ENCODE measurements at regions not wholly inside any gene's neighbourhood (a gene's known extent, or its start where the extent isn't known, plus 50 kb on each side); places are given as distances from the start of the nearest gene placed in this dataset.

- Histone ChIP-seq H3K9ac (ENCODE audit: low read length) (no peak overlapping the region), H3K18ac (ENCODE audit: low read depth in 1 of 2, low read length in 2 of 2) (no peak overlapping the region), H2AFZ (ENCODE audit: low read depth, low read length) (no peak overlapping the region), H3K4me3 (ENCODE audit: insufficient read depth in 1 of 2, low read depth in 1 of 2, low read length in 2 of 2) (no peak overlapping the region), H4K8ac (ENCODE audit: low read length) (no peak overlapping the region), H3K36me3 (ENCODE audit: control insufficient read depth in 1 of 2, insufficient read depth in 2 of 2, low read depth in 1 of 2, low read length in 2 of 2) (no peaks in the 10 kb centered on the region), H3K27ac (ENCODE audit: low read length, poor library complexity, severe bottlenecking) (no peak overlapping the region), H3K23ac (ENCODE audit: low read length in 2 of 2) (no peak overlapping the region), H2BK120ac (ENCODE audit: low read depth, low read length) (no peak overlapping the region), H2BK5ac (ENCODE audit: low read depth, low read length, poor library complexity, severe bottlenecking) (no peak overlapping the region), H4K91ac (ENCODE audit: low read length) (no peak overlapping the region), H3K79me1 (replicated peaks; ENCODE audit: low read length, poor library complexity, severe bottlenecking) (no peaks in the 10 kb centered on the region), H3K4ac (ENCODE audit: low read depth in 1 of 2, low read length in 2 of 2) (no peak overlapping the region), H2AK5ac (ENCODE audit: low read length, severe bottlenecking) (no peak overlapping the region), H3K4me1 (ENCODE audit: control insufficient read depth, insufficient read depth, low read depth, low read length) (peaks cover 1% of the 10 kb centered on the region), H3K9me3 (ENCODE audit: control insufficient read depth, low read length) (peaks cover 2% of the 10 kb centered on the region), H3K27me3 (ENCODE audit: control insufficient read depth in 1 of 2, insufficient read depth in 1 of 2, low read length in 2 of 2) (no peaks in the 10 kb centered on the region), H2BK15ac (ENCODE audit: low read depth, poor library complexity, severe bottlenecking) (no peak overlapping the region), H2BK12ac (ENCODE audit: low read length in 2 of 2) (no peak overlapping the region), H3K14ac (ENCODE audit: low read length in 2 of 2) (no peak overlapping the region), H3K4me2 (ENCODE audit: low read length, poor library complexity, severe bottlenecking) (no peak overlapping the region)
- WGBS: 87% methylated on average over 6 of the region's 6 CpGs
- DNase-seq: no peak
Measured at GRCh38 chr9:79145442-79145841, 426.3 kb upstream of the TLE4 start.

- no peak overlapping the region for H2BK12ac ChIP-seq (ENCODE audit: low read length in 2 of 2)
- no peak overlapping the region for H3K9ac ChIP-seq (ENCODE audit: low read length)
- H3K4ac ChIP-seq (ENCODE audit: low read depth in 1 of 2, low read length in 2 of 2): no peak overlapping the region
- no peaks in the 10 kb centered on the region for H3K27me3 ChIP-seq (ENCODE audit: control insufficient read depth in 1 of 2, insufficient read depth in 1 of 2, low read length in 2 of 2)
- H2BK5ac ChIP-seq (ENCODE audit: low read depth, low read length, poor library complexity, severe bottlenecking): no peak overlapping the region
- no peak overlapping the region for H4K8ac ChIP-seq (ENCODE audit: low read length)
- DNase-seq: no peak
- H3K18ac ChIP-seq (ENCODE audit: low read depth in 1 of 2, low read length in 2 of 2): no peak overlapping the region
- no peak overlapping the region for H2BK15ac ChIP-seq (ENCODE audit: low read depth, poor library complexity, severe bottlenecking)
- no peak overlapping the region for H3K4me3 ChIP-seq (ENCODE audit: insufficient read depth in 1 of 2, low read depth in 1 of 2, low read length in 2 of 2)
- no peak overlapping the region for H2AK5ac ChIP-seq (ENCODE audit: low read length, severe bottlenecking)
- H2BK120ac ChIP-seq (ENCODE audit: low read depth, low read length): no peak overlapping the region
- no peak overlapping the region for H3K14ac ChIP-seq (ENCODE audit: low read length in 2 of 2)
- 100% methylated on average over 2 of the region's 2 CpGs for WGBS
- no peak overlapping the region for H4K91ac ChIP-seq (ENCODE audit: low read length)
- no peak overlapping the region for H3K27ac ChIP-seq (ENCODE audit: low read length, poor library complexity, severe bottlenecking)
- no peaks in the 10 kb centered on the region for H3K36me3 ChIP-seq (ENCODE audit: control insufficient read depth in 1 of 2, insufficient read depth in 2 of 2, low read depth in 1 of 2, low read length in 2 of 2)
- H3K79me1 ChIP-seq (replicated peaks; ENCODE audit: low read length, poor library complexity, severe bottlenecking): no peaks in the 10 kb centered on the region
- no peak overlapping the region for H2AFZ ChIP-seq (ENCODE audit: low read depth, low read length)
- no peaks in the 10 kb centered on the region for H3K4me1 ChIP-seq (ENCODE audit: control insufficient read depth, insufficient read depth, low read depth, low read length)
- H3K23ac ChIP-seq (ENCODE audit: low read length in 2 of 2): no peak overlapping the region
- H3K9me3 ChIP-seq (ENCODE audit: control insufficient read depth, low read length): peaks cover 2% of the 10 kb centered on the region
- no peak overlapping the region for H3K4me2 ChIP-seq (ENCODE audit: low read length, poor library complexity, severe bottlenecking)
Measured at GRCh38 chr9:79149585-79149984, 422.2 kb upstream of the TLE4 start.

GRCh38 chr9:79151791-79152190, 420.0 kb upstream of the TLE4 start:
- H2BK15ac ChIP-seq (ENCODE audit: low read depth, poor library complexity, severe bottlenecking): no peak overlapping the region
- no peak overlapping the region for H3K27ac ChIP-seq (ENCODE audit: low read length, poor library complexity, severe bottlenecking)
- H3K36me3 ChIP-seq (ENCODE audit: control insufficient read depth in 1 of 2, insufficient read depth in 2 of 2, low read depth in 1 of 2, low read length in 2 of 2): no peaks in the 10 kb centered on the region
- no peaks in the 10 kb centered on the region for H3K4me1 ChIP-seq (ENCODE audit: control insufficient read depth, insufficient read depth, low read depth, low read length)
- H3K4ac ChIP-seq (ENCODE audit: low read depth in 1 of 2, low read length in 2 of 2): no peak overlapping the region
- H3K79me1 ChIP-seq (replicated peaks; ENCODE audit: low read length, poor library complexity, severe bottlenecking): no peaks in the 10 kb centered on the region
- H3K18ac ChIP-seq (ENCODE audit: low read depth in 1 of 2, low read length in 2 of 2): no peak overlapping the region
- no peak overlapping the region for H3K14ac ChIP-seq (ENCODE audit: low read length in 2 of 2)
- H2BK12ac ChIP-seq (ENCODE audit: low read length in 2 of 2): no peak overlapping the region
- no peak overlapping the region for H3K23ac ChIP-seq (ENCODE audit: low read length in 2 of 2)
- H3K27me3 ChIP-seq (ENCODE audit: control insufficient read depth in 1 of 2, insufficient read depth in 1 of 2, low read length in 2 of 2): no peaks in the 10 kb centered on the region
- no peak overlapping the region for H2AFZ ChIP-seq (ENCODE audit: low read depth, low read length)
- no peak overlapping the region for H3K4me3 ChIP-seq (ENCODE audit: insufficient read depth in 1 of 2, low read depth in 1 of 2, low read length in 2 of 2)
- H2BK120ac ChIP-seq (ENCODE audit: low read depth, low read length): no peak overlapping the region
- no peak overlapping the region for H2AK5ac ChIP-seq (ENCODE audit: low read length, severe bottlenecking)
- peaks cover under 1% of the 10 kb centered on the region for H3K9me3 ChIP-seq (ENCODE audit: control insufficient read depth, low read length)
- no peak overlapping the region for H3K9ac ChIP-seq (ENCODE audit: low read length)
- H4K8ac ChIP-seq (ENCODE audit: low read length): no peak overlapping the region
- DNase-seq: no peak
- WGBS: 98% methylated on average over 3 of the region's 3 CpGs
- H4K91ac ChIP-seq (ENCODE audit: low read length): no peak overlapping the region
- H3K4me2 ChIP-seq (ENCODE audit: low read length, poor library complexity, severe bottlenecking): no peak overlapping the region
- H2BK5ac ChIP-seq (ENCODE audit: low read depth, low read length, poor library complexity, severe bottlenecking): no peak overlapping the region

- Histone ChIP-seq H2AFZ (ENCODE audit: low read depth, low read length) (no peak overlapping the region), H4K91ac (ENCODE audit: low read length) (no peak overlapping the region), H3K4me3 (ENCODE audit: insufficient read depth in 1 of 2, low read depth in 1 of 2, low read length in 2 of 2) (no peak overlapping the region), H3K23ac (ENCODE audit: low read length in 2 of 2) (no peak overlapping the region), H2BK12ac (ENCODE audit: low read length in 2 of 2) (no peak overlapping the region), H3K27ac (ENCODE audit: low read length, poor library complexity, severe bottlenecking) (no peak overlapping the region), H3K79me1 (replicated peaks; ENCODE audit: low read length, poor library complexity, severe bottlenecking) (no peaks in the 10 kb centered on the region), H3K9me3 (ENCODE audit: control insufficient read depth, low read length) (no peaks in the 10 kb centered on the region), H2BK120ac (ENCODE audit: low read depth, low read length) (no peak overlapping the region), H3K18ac (ENCODE audit: low read depth in 1 of 2, low read length in 2 of 2) (no peak overlapping the region), H4K8ac (ENCODE audit: low read length) (no peak overlapping the region), H3K4ac (ENCODE audit: low read depth in 1 of 2, low read length in 2 of 2) (no peak overlapping the region), H3K4me2 (ENCODE audit: low read length, poor library complexity, severe bottlenecking) (no peak overlapping the region), H3K27me3 (ENCODE audit: control insufficient read depth in 1 of 2, insufficient read depth in 1 of 2, low read length in 2 of 2) (no peaks in the 10 kb centered on the region), H3K4me1 (ENCODE audit: control insufficient read depth, insufficient read depth, low read depth, low read length) (no peaks in the 10 kb centered on the region), H2BK5ac (ENCODE audit: low read depth, low read length, poor library complexity, severe bottlenecking) (no peak overlapping the region), H2BK15ac (ENCODE audit: low read depth, poor library complexity, severe bottlenecking) (no peak overlapping the region), H3K36me3 (ENCODE audit: control insufficient read depth in 1 of 2, insufficient read depth in 2 of 2, low read depth in 1 of 2, low read length in 2 of 2) (no peaks in the 10 kb centered on the region), H3K9ac (ENCODE audit: low read length) (no peak overlapping the region), H2AK5ac (ENCODE audit: low read length, severe bottlenecking) (no peak overlapping the region), H3K14ac (ENCODE audit: low read length in 2 of 2) (no peak overlapping the region)
- 94% methylated on average over 2 of the region's 2 CpGs for WGBS
- no peak for DNase-seq
Measured at GRCh38 chr9:79152306-79152705, 419.5 kb upstream of the TLE4 start.
